SK-N-SH (cell line): ENCODE measurements at regions not wholly inside any gene's neighbourhood (a gene's known extent, or its start where the extent isn't known, plus 50 kb on each side); places are given as distances from the start of the nearest gene placed in this dataset.

Experiments
- CTCF ChIA-PET: fragments of 300-600, 350-600 bp; formaldehyde crosslinking; extraction: SDS; loops from one replicate; lab custom pipeline; 2021; lab: Yijun Ruan, JAX
- POLR2A ChIA-PET: fragments of 350-600 bp; sonication (Branson Sonifier 250); formaldehyde crosslinking; extraction: SDS; loops from one replicate; lab custom pipeline; 2020; ENCODE audit warnings: antibody characterized with exemption, inconsistent platforms; lab: Yijun Ruan, JAX
- DNase-seq: peaks from one replicate; pipeline ENCODE4 v3.0.0; 2012
- H2AFZ ChIP-seq: fragments of 200-600 bp; sonication (generic); 2 replicates; pipeline ENCODE4 v1.8.1; 2016; ENCODE audit warnings: antibody characterized with exemption, mild to moderate bottlenecking, low read depth
- H3F3A ChIP-seq: fragments of 200-600 bp; sonication (generic); replicated peaks from 2 replicates; pipeline ENCODE3; 2016; ENCODE audit warnings: antibody characterized with exemption, mild to moderate bottlenecking; ENCODE audit not compliant: insufficient read depth
- H3K27ac ChIP-seq, 2 experiments: fragments of 200-500 bp in 1 of 2; fragments of 200-600 bp in 1 of 2; sonication (Bioruptor generic) in 1 of 2; sonication (generic), shearing (Covaris generic) in 1 of 2; 2 replicates each; pipeline versions ENCODE4 v1.5.1 to v1.6.1; 2014 to 2016; ENCODE audit warnings: low read depth in 2 of 2, inconsistent platforms in 1 of 2, low read length in 1 of 2, mild to moderate bottlenecking in 1 of 2, mixed read lengths in 1 of 2
- H3K27me3 ChIP-seq: fragments of 200-600 bp; sonication (generic), shearing (Covaris generic); 2 replicates; pipeline ENCODE4 v1.6.1; 2016; ENCODE audit warnings: mixed run types; ENCODE audit not compliant: insufficient read depth
- H3K36me3 ChIP-seq, 2 experiments: fragments of 200-500 bp in 1 of 2; fragments of 200-600 bp in 1 of 2; sonication (Bioruptor generic) in 1 of 2; sonication (generic) in 1 of 2; replicated peaks in 1 of 2; 2 replicates each; pipeline versions ENCODE3 to v1.5.1; 2014 to 2016; ENCODE audit warnings: low read length in 1 of 2, mild to moderate bottlenecking in 1 of 2; ENCODE audit not compliant: insufficient read depth in 2 of 2, control insufficient read depth in 1 of 2
- H3K4me1 ChIP-seq, 2 experiments: fragments of 200-500 bp in 1 of 2; fragments of 200-600 bp in 1 of 2; sonication (Bioruptor generic) in 1 of 2; sonication (generic), shearing (Covaris generic) in 1 of 2; 2 replicates each; pipeline versions ENCODE4 v1.5.1 to v1.6.1; 2014 to 2016; ENCODE audit warnings: low read depth in 1 of 2, low read length in 1 of 2, mixed run types in 1 of 2; ENCODE audit not compliant: insufficient read depth in 2 of 2, control insufficient read depth in 1 of 2
- H3K4me2 ChIP-seq: fragments of 200-600 bp; sonication (generic), shearing (Covaris generic); 2 replicates; pipeline ENCODE4 v1.6.1; 2017; ENCODE audit warnings: mixed run types
- H3K4me3 ChIP-seq, 2 experiments: fragments of 200-500 bp in 1 of 2; fragments of 200-600 bp in 1 of 2; sonication (Bioruptor generic) in 1 of 2; sonication (generic), shearing (Covaris generic) in 1 of 2; 2 replicates each; pipeline versions ENCODE4 v1.5.1 to v1.8.1; 2014 to 2016; ENCODE audit warnings: low read depth in 2 of 2, inconsistent platforms in 1 of 2, low read length in 1 of 2, mild to moderate bottlenecking in 1 of 2, mixed read lengths in 1 of 2, moderate library complexity in 1 of 2
- H3K79me2 ChIP-seq: fragments of 200-600 bp; sonication (generic); 2 replicates; pipeline ENCODE4 v1.8.1; 2017; ENCODE audit warnings: mild to moderate bottlenecking; ENCODE audit not compliant: insufficient read depth
- H3K9ac ChIP-seq: fragments of 200-600 bp; sonication (generic); 2 replicates; pipeline ENCODE4 v1.6.1; 2017; ENCODE audit warnings: mixed run types
- H3K9me2 ChIP-seq: fragments of 200-600 bp; sonication (generic); 2 replicates; pipeline ENCODE4 v1.6.1; 2017; ENCODE audit warnings: mixed run types
- H3K9me3 ChIP-seq: fragments of 200-600 bp; sonication (generic); 2 replicates; pipeline ENCODE4 v1.6.1; 2017; ENCODE audit warnings: mixed run types, mild to moderate bottlenecking, moderate library complexity
- H4K20me1 ChIP-seq: fragments of 200-600 bp; sonication (generic); 2 replicates; pipeline ENCODE4 v1.6.1; 2017; ENCODE audit warnings: mild to moderate bottlenecking, mixed run types; ENCODE audit not compliant: insufficient read depth
- EP300 ChIP-seq, 2 experiments: IDR thresholded peaks; 2 replicates each; pipeline versions ENCODE4 v1.4.0 to v1.6.1; 2012; ENCODE audit warnings: borderline replicate concordance in 1 of 2, low read depth in 1 of 2, low read length in 1 of 2
- FOSL2 ChIP-seq: IDR thresholded peaks from 2 replicates; pipeline ENCODE4 v1.4.0; 2012; ENCODE audit warnings: low read depth, mild to moderate bottlenecking, moderate library complexity, borderline replicate concordance
- JUND ChIP-seq: IDR thresholded peaks from 2 replicates; pipeline ENCODE4 v1.4.0; 2012
- MXI1 ChIP-seq: IDR thresholded peaks from 2 replicates; pipeline ENCODE4 v1.6.1; 2012; ENCODE audit warnings: mild to moderate bottlenecking, low read depth, low read length, improper control_type of control experiment
- NFIC ChIP-seq: IDR thresholded peaks from 2 replicates; pipeline ENCODE4 v1.4.0; 2012; ENCODE audit warnings: borderline replicate concordance
- REST ChIP-seq: IDR thresholded peaks from 2 replicates; pipeline ENCODE4 v1.6.1; 2012; ENCODE audit warnings: mild to moderate bottlenecking, low read depth, low read length, moderate library complexity
- RXRA ChIP-seq: IDR thresholded peaks from 2 replicates; pipeline ENCODE4 v1.4.0; 2012; ENCODE audit warnings: low read depth, mild to moderate bottlenecking, borderline replicate concordance
- TCF12 ChIP-seq: IDR thresholded peaks from 2 replicates; pipeline ENCODE4 v1.4.0; 2012
- TEAD4 ChIP-seq: IDR thresholded peaks from 2 replicates; pipeline ENCODE4 v1.4.0; 2012; ENCODE audit warnings: mild to moderate bottlenecking, borderline replicate concordance; ENCODE audit not compliant: insufficient read depth
- YY1 ChIP-seq: IDR thresholded peaks from 2 replicates; pipeline ENCODE4 v1.4.0; 2012; ENCODE audit warnings: low read depth, mild to moderate bottlenecking
- WGBS: methylation state at CpG from one replicate; pipeline ENCODE4 v1.1.6; 2017; ENCODE audit warnings: low lambda C conversion rate; 5-methylcytosine and 5-hydroxymethylcytosine counted together
- TF ChIP-seq, protein P1 (sequence below): IDR thresholded peaks from 2 replicates; pipeline ENCODE4; 2012
- TF ChIP-seq, protein P2 (sequence below): IDR thresholded peaks from 2 replicates; pipeline ENCODE4 v1.4.0; 2012; ENCODE audit warnings: low read depth, borderline replicate concordance

- peaks cover 0 to 9% of the 10 kb centered on the region in 2 experiments; a peak in 1 of 4 replicates for H3K4me1 ChIP-seq
- ChIA-PET CTCF (no interaction called here), POLR2A (no interaction called here)
- no peak for DNase-seq
- H3F3A ChIP-seq = peaks cover 24% of the 10 kb centered on the region
- H3K27ac ChIP-seq = peak overlapping the region in 1 of 2 experiments; percentile 51; a peak in 2 of 4 replicates
- no peaks in the 10 kb centered on the region for H3K9me3 ChIP-seq
- no peaks in the 10 kb centered on the region for H3K9me2 ChIP-seq
- H3K9ac ChIP-seq = no peak overlapping the region
- no peak overlapping the region for H2AFZ ChIP-seq
- no peak overlapping the region for H3K4me3 ChIP-seq
- no peak overlapping the region for H3K4me2 ChIP-seq
- H3K27me3 ChIP-seq = no peaks in the 10 kb centered on the region
- no peaks in the 10 kb centered on the region for H3K36me3 ChIP-seq
- WGBS = 23% methylated on average over 1 of the region's 1 CpG
- H4K20me1 ChIP-seq = no peaks in the 10 kb centered on the region
- H3K79me2 ChIP-seq = no peaks in the 10 kb centered on the region
- TF ChIP-seq RXRA (no peak; the same call in 1 of the 2 replicates), TEAD4 (peak; percentile 80; the same call in 1 of the 2 replicates), MXI1 (no peak), YY1 (no peak), TCF12 (peak; percentile 67), REST (no peak), EP300 (IDR thresholded peaks at IDR 0.05; ENCODE audit: borderline replicate concordance in 1 of 2, low read depth in 1 of 2, low read length in 1 of 2) (peak in 1 of 2 experiments; percentile 60; a peak in 2 of 4 replicates), FOSL2 (peak; percentile 42; the same call in 1 of the 2 replicates), JUND (peak; percentile 68; the same call in 1 of the 2 replicates), NFIC (peak; percentile 54; the same call in 1 of the 2 replicates)
- TF ChIP-seq, protein P1, sequence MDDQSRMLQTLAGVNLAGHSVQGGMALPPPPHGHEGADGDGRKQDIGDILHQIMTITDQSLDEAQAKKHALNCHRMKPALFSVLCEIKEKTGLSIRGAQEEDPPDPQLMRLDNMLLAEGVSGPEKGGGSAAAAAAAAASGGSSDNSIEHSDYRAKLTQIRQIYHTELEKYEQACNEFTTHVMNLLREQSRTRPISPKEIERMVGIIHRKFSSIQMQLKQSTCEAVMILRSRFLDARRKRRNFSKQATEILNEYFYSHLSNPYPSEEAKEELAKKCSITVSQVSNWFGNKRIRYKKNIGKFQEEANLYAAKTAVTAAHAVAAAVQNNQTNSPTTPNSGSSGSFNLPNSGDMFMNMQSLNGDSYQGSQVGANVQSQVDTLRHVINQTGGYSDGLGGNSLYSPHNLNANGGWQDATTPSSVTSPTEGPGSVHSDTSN = peak; percentile 74
- TF ChIP-seq, protein P2, sequence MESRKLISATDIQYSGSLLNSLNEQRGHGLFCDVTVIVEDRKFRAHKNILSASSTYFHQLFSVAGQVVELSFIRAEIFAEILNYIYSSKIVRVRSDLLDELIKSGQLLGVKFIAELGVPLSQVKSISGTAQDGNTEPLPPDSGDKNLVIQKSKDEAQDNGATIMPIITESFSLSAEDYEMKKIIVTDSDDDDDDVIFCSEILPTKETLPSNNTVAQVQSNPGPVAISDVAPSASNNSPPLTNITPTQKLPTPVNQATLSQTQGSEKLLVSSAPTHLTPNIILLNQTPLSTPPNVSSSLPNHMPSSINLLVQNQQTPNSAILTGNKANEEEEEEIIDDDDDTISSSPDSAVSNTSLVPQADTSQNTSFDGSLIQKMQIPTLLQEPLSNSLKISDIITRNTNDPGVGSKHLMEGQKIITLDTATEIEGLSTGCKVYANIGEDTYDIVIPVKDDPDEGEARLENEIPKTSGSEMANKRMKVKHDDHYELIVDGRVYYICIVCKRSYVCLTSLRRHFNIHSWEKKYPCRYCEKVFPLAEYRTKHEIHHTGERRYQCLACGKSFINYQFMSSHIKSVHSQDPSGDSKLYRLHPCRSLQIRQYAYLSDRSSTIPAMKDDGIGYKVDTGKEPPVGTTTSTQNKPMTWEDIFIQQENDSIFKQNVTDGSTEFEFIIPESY = no peak
These were observed 87.3 kb downstream of the CBLN2 start for GRCh38 chr18:72456802-72457201.
